Gastroesophageal sphincter (tissue), 4 donors: ENCODE measurements at regions not wholly inside any gene's neighbourhood (a gene's known extent, or its start where the extent isn't known, plus 50 kb on each side); places are given as distances from the start of the nearest gene placed in this dataset.
A peak's percentile ranks its signal among the peaks of the same experiment; 100 is the strongest.

Experiments used
- ATAC-seq: fragments of 150-250 bp; one replicate; pipeline ENCODE4 v1.9.1; 2016; ENCODE audit warnings: mild to moderate bottlenecking, moderate library complexity
- H3K27ac ChIP-seq, 4 donors: fragments of 200-600 bp; sonication (generic) in 3 of 4; 1 replicate in 3 of 4; 2 replicates in 1 of 4; pipeline ENCODE4 v1.5.1; 2016 to 2019
- H3K27me3 ChIP-seq: fragments of 200-600 bp; sonication (generic); one replicate; pipeline ENCODE4 v1.5.1; 2019
- H3K36me3 ChIP-seq, 2 donors: fragments of 200-600 bp; sonication (generic); one replicate each; pipeline ENCODE4 v1.5.1; 2019; ENCODE audit warnings: control low read depth in 1 of 2
- H3K4me1 ChIP-seq, 3 donors: fragments of 200-600 bp; sonication (generic); 1 replicate in 2 of 3; 2 replicates in 1 of 3; pipeline ENCODE4 v1.5.1; 2016 to 2019; ENCODE audit warnings: control low read depth in 2 of 3
- H3K4me3 ChIP-seq, 2 donors: fragments of 200-600 bp; sonication (generic); one replicate each; pipeline ENCODE4 v1.5.1; 2019; ENCODE audit warnings: mild to moderate bottlenecking in 1 of 2, moderate library complexity in 1 of 2
- H3K9me3 ChIP-seq, 3 donors: fragments of 200-600 bp; sonication (generic); one replicate each; pipeline ENCODE4 v1.5.1; 2017 to 2019; ENCODE audit warnings: control low read depth in 2 of 3
- EP300 ChIP-seq: sonication (generic); formaldehyde crosslinking; IDR thresholded peaks from one replicate; pipeline ENCODE4 v1.6.1; 2017; ENCODE audit warnings: antibody characterized with exemption, mild to moderate bottlenecking
- POLR2A ChIP-seq, 2 donors: fragments of 450-650 bp; IDR thresholded peaks; one replicate each; pipeline ENCODE4 v1.6.1; 2017; ENCODE audit warnings: antibody characterized with exemption in 2 of 2, mild to moderate bottlenecking in 2 of 2, moderate library complexity in 1 of 2
- POLR2AphosphoS5 ChIP-seq: sonication (generic); formaldehyde crosslinking; IDR thresholded peaks from one replicate; pipeline ENCODE4 v1.6.1; 2017; ENCODE audit warnings: antibody characterized with exemption
- WGBS, 2 donors: methylation state at CpG; one replicate each; pipeline ENCODE4 v1.1.5; 2018; ENCODE audit warnings: low coverage in 1 of 2; 5-methylcytosine and 5-hydroxymethylcytosine counted together
- TF ChIP-seq, protein P1 (sequence below), 4 experiments: fragments of 200-600 bp in 2 of 4; fragments of 450-650 bp in 2 of 4; sonication (generic) in 1 of 4; IDR thresholded peaks; one replicate each; pipeline ENCODE4 v1.5.1; 2017 to 2019; ENCODE audit warnings: antibody characterized with exemption in 4 of 4, mild to moderate bottlenecking in 2 of 4, moderate library complexity in 2 of 4

DNA sequence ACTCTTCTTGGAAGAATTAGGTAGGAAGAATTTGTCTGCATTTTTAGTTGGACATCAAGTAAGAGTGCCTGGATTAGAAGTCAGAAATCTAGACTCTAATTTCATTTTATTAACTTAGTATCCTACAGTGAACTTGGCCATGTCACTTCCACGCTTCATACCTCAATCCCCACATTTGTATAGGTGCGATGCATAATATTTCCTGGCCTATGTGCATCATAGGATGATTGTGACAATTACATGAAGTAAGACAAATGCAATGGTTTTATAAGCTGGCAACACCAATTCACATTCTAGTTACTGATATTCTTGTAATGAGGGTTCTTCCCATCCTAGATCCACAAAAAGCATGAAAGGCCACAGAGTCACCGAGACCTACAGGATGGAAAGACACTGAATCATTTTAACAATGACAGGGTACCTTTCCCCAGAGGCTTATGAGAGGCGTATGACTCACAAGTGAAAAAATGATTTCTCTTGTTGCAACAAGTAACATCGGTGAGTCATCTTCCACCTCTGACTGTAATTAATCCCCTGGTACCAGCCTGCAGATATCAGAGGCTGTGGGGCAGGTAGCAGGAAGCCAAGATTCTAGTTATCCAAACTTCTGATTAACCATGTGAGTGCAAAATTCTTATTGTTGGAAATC lies 56.0 kb upstream of the OR5AK2 start:
- H3K27ac ChIP-seq: no peak overlapping the region
- TF ChIP-seq POLR2AphosphoS5: peak; percentile 10
- TF ChIP-seq, protein P1, sequence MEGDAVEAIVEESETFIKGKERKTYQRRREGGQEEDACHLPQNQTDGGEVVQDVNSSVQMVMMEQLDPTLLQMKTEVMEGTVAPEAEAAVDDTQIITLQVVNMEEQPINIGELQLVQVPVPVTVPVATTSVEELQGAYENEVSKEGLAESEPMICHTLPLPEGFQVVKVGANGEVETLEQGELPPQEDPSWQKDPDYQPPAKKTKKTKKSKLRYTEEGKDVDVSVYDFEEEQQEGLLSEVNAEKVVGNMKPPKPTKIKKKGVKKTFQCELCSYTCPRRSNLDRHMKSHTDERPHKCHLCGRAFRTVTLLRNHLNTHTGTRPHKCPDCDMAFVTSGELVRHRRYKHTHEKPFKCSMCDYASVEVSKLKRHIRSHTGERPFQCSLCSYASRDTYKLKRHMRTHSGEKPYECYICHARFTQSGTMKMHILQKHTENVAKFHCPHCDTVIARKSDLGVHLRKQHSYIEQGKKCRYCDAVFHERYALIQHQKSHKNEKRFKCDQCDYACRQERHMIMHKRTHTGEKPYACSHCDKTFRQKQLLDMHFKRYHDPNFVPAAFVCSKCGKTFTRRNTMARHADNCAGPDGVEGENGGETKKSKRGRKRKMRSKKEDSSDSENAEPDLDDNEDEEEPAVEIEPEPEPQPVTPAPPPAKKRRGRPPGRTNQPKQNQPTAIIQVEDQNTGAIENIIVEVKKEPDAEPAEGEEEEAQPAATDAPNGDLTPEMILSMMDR (IDR thresholded peaks at IDR 0.05): no peak
- WGBS, 2 donors: 40 to 67% methylated on average over 1 to 4 of the region's 5 CpGs
- no peak overlapping the region for H3K4me3 ChIP-seq
- H3K9me3 ChIP-seq: no peaks in the 10 kb centered on the region
- H3K36me3 ChIP-seq: no peaks in the 10 kb centered on the region
- H3K27me3 ChIP-seq: no peaks in the 10 kb centered on the region
- no peak for ATAC-seq
- no peaks in the 10 kb centered on the region for H3K4me1 ChIP-seq

DNA sequence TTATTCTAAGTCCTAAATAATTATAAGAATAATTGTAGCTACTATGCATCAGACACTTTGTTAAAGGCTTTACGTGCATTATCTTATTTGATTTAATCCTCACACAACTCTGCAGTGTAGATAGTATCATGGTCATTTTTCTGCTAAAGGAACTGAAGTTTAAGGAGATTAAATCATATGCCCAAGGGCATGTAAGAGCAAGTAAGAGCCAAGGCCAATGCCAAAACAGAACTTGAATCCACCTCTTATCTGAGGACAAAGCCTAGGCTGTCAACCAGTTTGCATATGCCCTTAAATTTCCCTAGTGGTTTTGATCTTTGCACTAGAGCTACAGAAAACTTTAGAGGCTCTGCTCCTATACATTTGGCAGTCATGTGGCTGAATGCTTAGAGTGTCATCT lies 65.6 kb upstream of the OR5AK2 start:
- no peak for ATAC-seq

DNA sequence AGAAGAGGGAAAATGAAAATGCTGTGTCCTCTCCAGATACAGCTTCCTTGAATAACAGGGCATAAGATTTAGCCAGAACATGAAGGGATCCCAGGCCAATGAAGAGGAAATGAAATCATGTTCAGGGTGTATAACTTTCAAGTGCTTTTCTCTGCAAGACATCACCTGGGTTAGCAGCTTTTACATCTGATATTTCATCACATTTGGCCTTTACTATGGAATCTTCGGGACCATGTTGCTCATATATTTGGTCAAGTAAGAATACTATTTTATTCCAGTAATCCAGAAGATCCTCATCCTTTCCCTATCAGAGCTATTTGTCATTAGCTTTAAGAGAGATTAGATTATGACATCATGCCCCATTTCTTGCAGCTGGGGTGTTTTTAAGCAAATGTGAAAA lies 66.3 kb upstream of the OR5AK2 start:
- H3K4me1 ChIP-seq: no peaks in the 10 kb centered on the region
- ATAC-seq: no peak
- no peaks in the 10 kb centered on the region for H3K27me3 ChIP-seq
- 100% methylated on average over 1 of the region's 1 CpG for WGBS, 2 donors
- no peaks in the 10 kb centered on the region for H3K36me3 ChIP-seq
- TF ChIP-seq POLR2A (IDR thresholded peaks at IDR 0.05) (no peak), POLR2AphosphoS5 (no peak), EP300 (no peak)
- TF ChIP-seq, protein P1 (IDR thresholded peaks at IDR 0.05): no peak
- H3K9me3 ChIP-seq: peaks cover 0 to 9% (median 0%) of the 10 kb centered on the region in 3 donors
- H3K27ac ChIP-seq: no peak overlapping the region
- H3K4me3 ChIP-seq: no peak overlapping the region

More for the DNA sequence above, 65.6 kb upstream of the OR5AK2 start:
- H3K27me3 ChIP-seq: no peaks in the 10 kb centered on the region
- no peak overlapping the region for H3K4me3 ChIP-seq
- H3K36me3 ChIP-seq: no peaks in the 10 kb centered on the region
- H3K4me1 ChIP-seq: no peaks in the 10 kb centered on the region
- H3K9me3 ChIP-seq: peaks cover 0 to 9% (median 0%) of the 10 kb centered on the region in 3 donors
- H3K27ac ChIP-seq: no peak overlapping the region
- 0 to 20% methylated on average over 1 of the region's 1 CpG for WGBS, 2 donors
- TF ChIP-seq EP300 (no peak), POLR2A (IDR thresholded peaks at IDR 0.05) (no peak), POLR2AphosphoS5 (no peak)
- TF ChIP-seq, protein P1 (IDR thresholded peaks at IDR 0.05): no peak

DNA sequence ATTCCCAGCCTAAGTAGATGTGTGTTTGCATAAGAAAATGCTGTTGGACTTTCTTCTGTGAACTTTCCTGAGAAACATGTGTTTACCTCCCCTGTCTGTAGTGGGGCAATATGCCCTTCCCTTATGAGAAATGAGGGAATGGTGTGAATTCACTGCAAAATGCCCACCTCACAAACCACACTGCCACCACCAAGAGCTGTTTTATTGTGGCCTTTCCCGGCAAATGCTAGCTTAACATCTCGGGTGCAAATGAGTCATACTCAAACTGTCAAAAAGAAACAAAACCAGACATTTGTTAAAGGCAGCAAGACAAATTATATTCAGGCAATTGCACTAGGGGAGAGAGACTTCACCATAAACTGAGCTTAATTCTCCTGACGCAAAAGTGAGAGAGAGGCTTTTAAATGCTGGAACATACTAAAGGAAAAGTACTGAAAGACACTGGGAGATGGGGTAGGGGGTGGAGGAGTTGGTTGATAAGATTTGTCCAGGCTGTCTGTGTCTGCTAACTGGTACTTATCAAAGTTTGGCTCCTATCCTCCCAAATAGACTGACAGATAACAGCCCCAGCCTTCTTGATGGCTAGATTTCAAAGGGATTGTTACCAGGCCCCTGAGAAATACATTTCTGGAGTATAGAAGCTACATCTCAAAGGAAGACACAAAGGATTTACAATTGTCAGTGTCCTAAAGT lies 70.9 kb upstream of the OR5AK2 start:
- Histone ChIP-seq H3K36me3 (no peaks in the 10 kb centered on the region), H3K27me3 (no peaks in the 10 kb centered on the region), H3K4me1 (no peaks in the 10 kb centered on the region), H3K4me3 (no peak overlapping the region), H3K27ac (no peak overlapping the region), H3K9me3 (peaks cover 0 to 9% (median 0%) of the 10 kb centered on the region in 3 donors)
- ATAC-seq: no peak
- 20 to 54% methylated on average over 1 to 2 of the region's 3 CpGs for WGBS, 2 donors
- TF ChIP-seq, protein P1 (IDR thresholded peaks at IDR 0.05): no peak
- TF ChIP-seq EP300: no peak
- TF ChIP-seq POLR2AphosphoS5: no peak
- TF ChIP-seq POLR2A (IDR thresholded peaks at IDR 0.05): no peak

DNA sequence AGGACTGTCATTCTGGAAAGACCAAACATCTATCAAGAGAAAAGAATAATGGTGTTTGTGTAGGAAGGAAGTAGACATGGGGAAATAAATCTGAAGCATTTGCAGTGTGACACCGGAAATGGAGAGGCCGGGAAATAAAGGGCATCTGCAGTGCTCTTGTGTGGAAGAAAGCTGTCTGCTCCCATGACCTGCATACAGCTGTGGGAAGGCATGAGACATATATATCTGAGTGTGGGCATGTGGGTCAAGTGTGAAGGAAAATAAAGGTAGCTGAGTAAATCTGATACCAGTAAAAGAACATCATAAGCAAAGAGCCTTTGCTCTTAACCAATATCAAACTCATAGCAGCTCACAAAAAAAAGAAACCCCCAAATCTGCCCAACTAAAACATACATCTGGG lies 72.1 kb upstream of the OR5AK2 start:
- Histone ChIP-seq H3K27ac (no peak overlapping the region), H3K4me1 (no peaks in the 10 kb centered on the region), H3K4me3 (no peak overlapping the region), H3K36me3 (no peaks in the 10 kb centered on the region), H3K27me3 (no peaks in the 10 kb centered on the region), H3K9me3 (peaks cover 0 to 9% (median 0%) of the 10 kb centered on the region in 3 donors)
- TF ChIP-seq, protein P1 (IDR thresholded peaks at IDR 0.05): no peak
- TF ChIP-seq EP300 (no peak), POLR2AphosphoS5 (no peak), POLR2A (IDR thresholded peaks at IDR 0.05) (no peak)
- ATAC-seq: no peak
- WGBS, 2 donors: 59 to 65% methylated on average over 2 of the region's 2 CpGs
